DOHH2 (cell line): ENCODE measurements at regions not wholly inside any gene's neighbourhood (a gene's known extent, or its start where the extent isn't known, plus 50 kb on each side); places are given as distances from the start of the nearest gene placed in this dataset.

Experiments used
- EZH2phosphoT487 ChIP-seq: fragments of 200-600 bp; sonication (generic); IDR thresholded peaks from 2 replicates; pipeline ENCODE4 v1.6.1; 2017; ENCODE audit warnings: borderline replicate concordance, mild to moderate bottlenecking, antibody characterized with exemption, low read length, moderate library complexity, mixed read lengths
- TF ChIP-seq, protein P1 (sequence below): fragments of 200-600 bp; sonication (generic); IDR thresholded peaks from one replicate; pipeline ENCODE4 v1.5.1; 2014; ENCODE audit warnings: antibody characterized with exemption, mild to moderate bottlenecking, low read depth, low read length; ENCODE audit not compliant: poor library complexity, severe bottlenecking

DNA sequence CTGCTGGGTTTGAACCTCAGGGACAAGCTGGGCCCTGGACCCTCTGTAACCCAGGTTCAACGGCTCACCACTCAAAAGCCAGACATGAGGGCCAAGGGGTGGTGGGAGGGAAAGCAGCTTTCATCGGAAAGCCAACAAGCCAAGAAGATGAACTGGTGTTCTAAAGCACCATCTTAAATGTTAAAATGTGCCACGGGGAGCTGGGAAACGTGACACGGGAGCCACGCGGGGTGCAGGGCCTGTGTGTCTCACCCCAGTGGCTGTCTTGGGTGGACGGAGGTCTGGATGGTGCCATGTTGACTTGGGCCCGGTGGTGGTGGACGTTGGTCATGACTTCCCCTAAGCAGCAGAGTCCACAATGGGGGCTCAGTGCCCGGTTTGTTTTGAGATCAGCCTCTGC is 97.7 kb upstream of the SFSWAP start:
- TF ChIP-seq, protein P1, sequence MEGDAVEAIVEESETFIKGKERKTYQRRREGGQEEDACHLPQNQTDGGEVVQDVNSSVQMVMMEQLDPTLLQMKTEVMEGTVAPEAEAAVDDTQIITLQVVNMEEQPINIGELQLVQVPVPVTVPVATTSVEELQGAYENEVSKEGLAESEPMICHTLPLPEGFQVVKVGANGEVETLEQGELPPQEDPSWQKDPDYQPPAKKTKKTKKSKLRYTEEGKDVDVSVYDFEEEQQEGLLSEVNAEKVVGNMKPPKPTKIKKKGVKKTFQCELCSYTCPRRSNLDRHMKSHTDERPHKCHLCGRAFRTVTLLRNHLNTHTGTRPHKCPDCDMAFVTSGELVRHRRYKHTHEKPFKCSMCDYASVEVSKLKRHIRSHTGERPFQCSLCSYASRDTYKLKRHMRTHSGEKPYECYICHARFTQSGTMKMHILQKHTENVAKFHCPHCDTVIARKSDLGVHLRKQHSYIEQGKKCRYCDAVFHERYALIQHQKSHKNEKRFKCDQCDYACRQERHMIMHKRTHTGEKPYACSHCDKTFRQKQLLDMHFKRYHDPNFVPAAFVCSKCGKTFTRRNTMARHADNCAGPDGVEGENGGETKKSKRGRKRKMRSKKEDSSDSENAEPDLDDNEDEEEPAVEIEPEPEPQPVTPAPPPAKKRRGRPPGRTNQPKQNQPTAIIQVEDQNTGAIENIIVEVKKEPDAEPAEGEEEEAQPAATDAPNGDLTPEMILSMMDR: no peak
- TF ChIP-seq EZH2phosphoT487: no peak
